IPS-NIHi11 (cell line): ENCODE measurements at regions not wholly inside any gene's neighbourhood (a gene's known extent, or its start where the extent isn't known, plus 50 kb on each side); places are given as distances from the start of the nearest gene placed in this dataset.

Experiments used
- DNase-seq: peaks from one replicate; pipeline ENCODE4 v3.0.0; 2012; ENCODE audit warnings: mixed read lengths, low spot score

GRCh38 chr20:62562831-62563230, 79.5 kb upstream of the SLCO4A1 start:
- DNase-seq: no peak

- DNase-seq: no peak
Observed at GRCh38 chr20:62563561-62563960, 78.7 kb upstream of the SLCO4A1 start.

GRCh38 chr20:62564456-62565245, 77.7 kb upstream of the SLCO4A1 start:
- no peak for DNase-seq

DNA sequence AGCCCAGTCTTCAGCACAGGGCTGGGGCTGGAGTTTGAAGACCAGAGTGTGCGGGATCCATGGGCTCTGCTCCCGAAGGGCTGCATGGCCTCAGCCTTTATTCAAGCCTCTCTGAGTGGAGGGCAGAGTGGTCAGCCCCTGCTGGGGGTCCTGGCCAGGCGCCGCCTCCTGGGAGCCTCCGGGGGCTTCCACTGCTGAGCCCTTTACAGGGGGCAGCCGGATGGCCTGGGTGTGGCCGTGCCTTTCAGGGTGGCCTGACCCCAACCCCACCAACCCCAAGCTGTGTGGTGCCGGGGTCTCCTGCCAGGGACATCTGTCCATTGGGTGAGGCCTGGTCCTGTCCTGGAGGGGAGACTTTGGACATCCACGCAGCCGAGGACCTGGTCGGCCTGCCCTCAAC, 76.0 kb upstream of the SLCO4A1 start:
- no peak for DNase-seq

- DNase-seq: no peak
Observed at GRCh38 chr20:62566771-62567170, 75.5 kb upstream of the SLCO4A1 start.

DNA sequence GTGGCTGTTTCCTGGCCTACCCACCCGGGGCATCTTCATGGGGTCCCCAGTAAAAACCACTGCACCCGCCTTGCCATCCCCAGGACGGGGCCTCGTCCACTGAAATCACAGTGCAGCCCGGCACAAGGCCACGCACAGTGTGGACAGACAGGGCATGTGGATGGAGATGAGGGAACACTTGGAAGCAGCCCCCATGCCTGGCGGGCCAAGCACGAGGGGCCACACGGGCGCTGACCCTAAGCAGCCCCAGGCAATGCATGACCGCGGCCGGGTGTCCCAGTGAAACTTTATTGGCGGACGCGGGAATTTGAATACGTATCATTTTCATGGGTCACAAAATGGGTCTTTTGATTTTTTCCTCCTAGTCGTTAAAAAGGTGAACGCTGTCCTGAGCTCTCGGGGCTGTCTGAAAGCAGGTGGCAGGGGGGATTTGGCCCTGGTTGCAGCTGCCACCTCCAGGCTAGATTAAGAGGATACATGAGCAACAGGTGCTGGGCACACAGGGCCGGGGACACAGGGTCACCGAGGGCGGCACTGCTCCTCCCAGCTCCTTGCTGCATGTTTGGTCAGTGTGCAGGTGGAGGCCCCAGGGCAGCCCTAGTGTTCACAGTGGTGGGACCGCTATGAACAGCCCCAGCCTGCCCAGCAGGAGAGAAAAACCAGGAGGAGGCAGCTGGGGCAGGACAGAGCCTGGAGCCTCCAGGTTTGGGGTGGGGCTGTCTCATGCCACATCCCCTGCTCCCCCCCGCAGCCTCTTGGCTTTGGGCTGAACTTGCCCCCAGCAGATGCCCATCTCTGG, 74.9 kb upstream of the SLCO4A1 start:
- DNase-seq: no peak

DNA sequence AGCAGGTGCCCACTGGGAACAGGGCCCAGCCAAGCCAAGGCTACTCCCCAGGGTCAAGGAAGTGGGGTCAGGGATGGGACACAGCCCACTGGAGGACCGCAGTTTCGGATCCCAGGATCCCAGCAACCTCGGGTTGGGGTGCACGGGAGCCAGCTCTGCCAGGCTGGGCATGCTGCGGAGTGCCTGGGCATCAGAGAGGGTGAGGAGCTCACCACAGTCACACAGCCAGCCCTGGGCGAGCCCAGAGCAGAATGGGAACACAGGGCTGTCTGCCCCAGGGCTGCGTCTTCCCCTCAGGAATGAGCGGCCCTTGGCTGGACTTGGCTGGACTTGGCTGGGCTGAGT, 74.3 kb upstream of the SLCO4A1 start:
- no peak for DNase-seq

- DNase-seq: no peak
Observed at GRCh38 chr20:62569615-62570014, 72.7 kb upstream of the SLCO4A1 start.

- DNase-seq: no peak
Observed at GRCh38 chr20:62570403-62570802, 71.9 kb upstream of the SLCO4A1 start.

- DNase-seq: no peak
Observed at GRCh38 chr20:62570897-62571668, 71.2 kb upstream of the SLCO4A1 start.

GRCh38 chr20:62571669-62572344, 70.5 kb upstream of the SLCO4A1 start:
- DNase-seq: no peak

- no peak for DNase-seq
Observed at GRCh38 chr20:62572980-62573379, 69.3 kb upstream of the SLCO4A1 start.

DNA sequence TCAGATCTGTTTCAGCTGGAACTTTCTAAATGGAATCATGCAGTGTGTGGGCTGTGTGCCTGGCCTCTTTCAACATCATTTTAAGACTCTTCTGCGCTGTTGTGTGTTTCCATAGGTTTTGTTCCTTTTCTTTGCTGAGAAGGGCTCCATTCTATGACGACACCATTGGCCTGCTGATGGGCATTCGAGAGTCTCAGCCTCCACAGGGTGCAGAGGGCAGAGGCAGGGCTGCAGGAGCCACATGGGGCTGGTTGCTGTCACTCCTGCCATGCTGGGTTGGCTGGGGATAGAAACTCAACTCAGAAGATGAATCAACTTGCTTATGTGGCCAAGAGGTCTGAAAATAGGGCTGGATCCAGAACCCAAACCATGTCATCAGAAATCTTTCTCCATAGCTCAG, 68.5 kb upstream of the SLCO4A1 start:
- no peak for DNase-seq

DNA sequence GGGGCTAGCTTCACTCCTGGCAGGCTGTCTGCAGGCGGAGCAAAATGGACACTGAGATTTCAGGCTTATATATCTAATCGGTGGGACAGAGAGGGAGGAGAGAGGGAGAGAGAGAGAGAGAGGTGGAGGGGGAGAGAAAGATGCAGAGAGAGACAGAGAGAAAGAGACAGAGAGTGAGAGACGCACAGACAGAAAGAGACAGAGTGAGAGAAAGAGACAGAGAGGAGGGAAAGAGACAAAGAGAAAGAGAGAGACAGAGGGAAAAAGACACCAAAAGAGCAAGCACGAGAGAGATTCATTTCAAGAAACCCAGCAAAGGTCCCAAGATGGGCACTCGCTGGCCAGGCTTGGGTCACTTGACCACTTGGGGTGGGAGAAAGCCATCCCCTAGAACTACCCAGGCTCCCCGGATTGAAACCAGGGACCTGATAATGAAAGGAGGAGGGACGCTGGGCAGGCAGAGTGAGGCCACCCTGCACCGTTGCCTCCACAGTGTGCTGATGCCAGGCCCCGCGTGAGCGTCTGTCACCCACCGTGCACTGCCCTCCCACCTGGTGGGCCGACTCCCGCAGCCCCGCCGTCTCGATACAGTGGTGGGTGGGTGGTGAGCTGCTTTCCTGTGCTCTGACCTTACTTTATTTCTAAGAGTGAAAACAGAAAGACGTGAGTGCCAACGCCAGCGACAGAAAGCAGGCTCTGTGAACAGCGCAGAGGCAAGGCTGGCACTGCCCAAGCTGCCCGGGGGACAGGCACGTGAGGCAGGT, 67.9 kb upstream of the SLCO4A1 start:
- DNase-seq: no peak

GRCh38 chr20:62575976-62576722, 66.2 kb upstream of the SLCO4A1 start:
- no peak for DNase-seq

GRCh38 chr20:62576815-62577489, 65.4 kb upstream of the SLCO4A1 start:
- DNase-seq: peak; percentile 86

DNA sequence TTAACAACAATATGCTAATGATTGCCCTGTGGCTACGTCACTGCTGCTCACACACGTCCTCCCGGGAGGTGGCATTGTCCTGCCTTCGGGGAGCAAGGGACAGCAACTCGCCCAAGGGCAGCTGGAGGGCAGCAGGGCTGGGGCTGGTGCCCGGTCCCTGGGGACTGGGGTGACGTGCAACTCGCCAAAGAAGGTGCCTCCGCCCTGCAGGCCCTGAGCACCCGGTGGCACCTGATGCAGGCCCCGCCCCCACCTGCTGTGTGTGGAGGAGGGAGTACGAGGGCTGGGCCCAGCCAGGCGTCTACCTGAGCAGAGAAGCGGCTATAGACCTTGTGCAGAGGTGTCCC, 64.8 kb upstream of the SLCO4A1 start:
- no peak for DNase-seq

DNA sequence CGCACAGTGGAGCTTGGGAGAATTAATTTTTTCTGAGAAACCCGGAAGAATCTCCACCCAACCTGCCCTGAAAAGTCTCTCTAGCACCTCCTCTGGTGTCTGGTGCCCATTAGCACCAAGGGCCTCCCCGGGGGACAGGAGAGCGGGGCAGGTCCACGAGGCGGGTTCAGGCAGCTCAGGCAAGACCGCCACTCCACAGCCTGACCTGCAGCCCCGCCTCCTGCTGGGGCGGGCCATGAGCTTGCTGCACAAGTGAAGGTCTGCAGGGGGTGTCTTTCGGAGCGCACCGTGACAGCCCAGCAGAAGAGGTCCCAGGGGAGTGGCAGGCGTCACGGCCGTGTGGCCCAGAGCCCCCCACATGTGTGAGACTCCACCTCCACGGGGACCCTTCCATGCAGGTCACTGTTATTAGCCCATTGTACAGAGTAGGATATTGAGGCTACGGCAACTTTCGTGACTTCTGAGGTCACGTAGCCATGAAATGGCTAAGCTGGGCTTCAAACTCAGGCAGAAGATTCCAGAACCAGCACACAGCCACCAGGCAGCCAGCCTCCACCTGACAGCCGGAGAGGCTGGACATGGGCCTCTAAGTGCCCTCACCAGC, 63.9 kb upstream of the SLCO4A1 start:
- peak; percentile 52 for DNase-seq

DNA sequence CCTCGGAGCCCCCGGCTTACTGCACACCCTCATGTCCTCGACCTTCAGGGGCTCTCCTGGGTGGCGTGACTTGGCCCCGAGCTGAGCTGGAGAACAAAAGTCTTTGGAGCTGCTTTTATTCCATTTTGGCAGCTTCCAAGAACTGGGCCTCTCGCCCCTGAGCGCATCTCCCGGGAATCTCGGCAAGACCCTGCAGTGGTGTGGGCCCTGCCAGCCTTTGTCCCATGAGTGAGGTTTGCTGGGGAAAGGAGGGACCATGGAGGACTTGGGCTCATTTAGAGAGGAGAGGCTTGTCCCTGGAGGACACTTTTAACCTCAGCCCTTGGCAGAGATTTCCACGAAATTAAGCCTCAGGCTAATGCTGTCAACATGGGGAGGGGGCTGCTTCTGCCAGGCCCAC, 62.3 kb upstream of the SLCO4A1 start:
- DNase-seq: no peak

GRCh38 chr20:62580733-62581132, 61.6 kb upstream of the SLCO4A1 start:
- DNase-seq: no peak
